ENCODE measurements at regions not wholly inside any gene's neighbourhood (a gene's known extent, or its start where the extent isn't known, plus 50 kb on each side); places are given as distances from the start of the nearest gene placed in this dataset.
A peak's percentile ranks its signal among the peaks of the same experiment; 100 is the strongest.
"Not testable (repeated sequence)": the region's sequence is repeated elsewhere in the genome, so short reads cannot be mapped to it uniquely, and the experiment has no call there.

- no peak for DNase-seq
Measured at GRCh38 chr3:40885430-40885829, 313.9 kb upstream of the CTNNB1 start.

DNA sequence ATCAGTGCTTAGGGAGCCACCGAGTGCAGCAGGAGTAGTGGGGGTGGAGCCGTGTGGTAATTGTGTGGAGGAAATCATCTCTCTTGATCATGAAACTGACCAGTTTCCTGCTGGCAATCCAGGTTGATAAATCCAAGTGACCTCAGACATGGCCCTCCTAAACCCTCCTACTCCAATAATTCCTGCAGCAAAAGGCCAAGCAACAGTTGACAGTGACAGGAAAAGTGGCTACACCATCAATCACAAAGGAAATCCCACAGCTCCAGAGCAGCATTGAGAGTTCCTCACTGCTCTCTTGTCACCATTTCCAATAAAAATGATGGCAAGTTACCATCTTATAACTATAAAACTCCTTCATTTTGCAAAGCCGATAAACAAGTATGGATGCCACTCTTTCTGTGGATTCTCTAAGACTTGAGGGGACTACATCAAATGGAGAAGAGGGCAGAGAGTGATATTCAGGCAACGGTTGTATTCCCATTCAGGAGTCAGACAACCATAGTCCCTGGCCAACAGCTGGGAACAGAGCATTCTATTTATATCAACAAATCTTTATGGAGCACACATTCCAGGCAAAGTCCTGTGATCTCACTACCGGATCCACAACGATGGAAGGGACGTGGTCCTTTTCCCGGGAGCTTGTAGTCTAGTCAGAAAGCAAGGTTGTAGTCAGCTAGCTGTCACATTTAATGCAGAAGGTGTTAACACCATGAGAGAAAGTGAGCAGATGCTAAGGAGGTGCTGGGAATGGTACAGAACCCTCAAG lies 312.5 kb upstream of the CTNNB1 start:
- no peak for DNase-seq

DNA sequence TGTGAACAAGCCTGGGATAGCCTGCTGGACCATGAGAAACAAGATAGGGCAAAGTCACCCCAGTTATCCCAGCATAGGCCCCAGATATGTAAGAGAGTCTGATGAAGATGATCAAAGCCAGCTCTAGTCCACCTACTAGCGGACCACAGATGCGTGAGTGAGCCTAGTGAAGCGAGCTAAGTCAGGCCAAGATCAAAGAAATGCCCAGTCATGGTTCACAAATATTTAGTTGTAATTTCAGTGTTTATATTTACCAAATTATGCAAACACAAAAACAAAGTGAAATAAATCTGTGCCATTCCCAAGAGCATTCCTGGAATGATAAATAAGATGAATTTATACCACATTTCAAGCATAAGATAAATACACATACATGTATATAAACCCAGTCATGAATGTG lies 308.1 kb upstream of the CTNNB1 start:
- DNase-seq = no peak

- no peak for DNase-seq
Measured at GRCh38 chr3:40895109-40895508, 304.2 kb upstream of the CTNNB1 start.

- no peak for DNase-seq
Measured at GRCh38 chr3:40899286-40899712, 300.0 kb upstream of the CTNNB1 start.

- DNase-seq = no peak
Measured at GRCh38 chr3:40901298-40901697, 298.0 kb upstream of the CTNNB1 start.

- no peak for DNase-seq
Measured at GRCh38 chr3:40901796-40902195, 297.5 kb upstream of the CTNNB1 start.

DNA sequence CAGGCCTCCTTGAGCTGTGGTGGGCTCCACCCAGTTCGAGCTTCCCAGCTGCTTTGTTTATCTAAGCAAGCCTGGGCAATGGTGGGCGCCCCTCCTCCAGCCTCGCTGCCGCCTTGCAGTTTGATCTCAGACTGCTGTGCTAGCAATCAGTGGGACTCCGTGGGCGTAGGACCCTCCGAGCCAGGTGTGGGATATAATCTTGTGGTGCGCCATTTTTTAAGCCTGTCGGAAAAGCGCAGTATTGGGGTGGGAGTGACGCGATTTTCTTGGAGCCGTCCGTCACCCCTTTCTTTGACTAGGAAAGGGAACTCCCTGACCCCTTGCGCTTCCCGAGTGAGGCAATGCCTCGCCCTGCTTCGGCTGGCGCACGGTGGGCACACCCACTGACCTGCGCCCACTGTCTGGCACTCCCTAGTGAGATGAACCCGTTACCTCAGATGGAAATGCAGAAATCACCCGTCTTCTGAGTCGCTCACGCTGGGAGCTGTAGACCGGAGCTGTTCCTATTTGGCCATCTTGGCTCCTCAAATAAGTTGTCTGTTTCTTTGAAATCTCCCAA lies 291.3 kb upstream of the CTNNB1 start:
- not testable (repeated sequence) for DNase-seq

DNA sequence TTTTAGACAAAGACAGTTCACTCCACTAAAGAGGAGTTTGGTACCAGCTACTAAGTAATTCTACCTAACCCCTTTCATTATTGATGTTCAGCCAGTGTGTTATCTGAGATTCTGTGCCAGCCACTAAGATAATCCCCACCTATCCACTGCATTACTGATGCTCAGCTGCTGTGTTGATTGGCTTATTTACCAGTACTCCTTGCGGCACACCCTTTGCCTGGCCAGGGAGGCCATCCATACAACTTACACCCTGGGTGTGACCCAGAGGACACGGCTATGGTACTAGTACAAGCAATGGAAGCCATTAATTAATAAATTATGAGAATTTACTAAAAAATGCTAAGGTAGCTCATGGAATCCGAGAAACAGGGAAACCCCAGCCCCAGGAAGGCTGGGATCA lies 290.7 kb upstream of the CTNNB1 start:
- DNase-seq = no peak

GRCh38 chr3:40911264-40911663 lies 288.0 kb upstream of the CTNNB1 start:
- no peak for DNase-seq

DNA sequence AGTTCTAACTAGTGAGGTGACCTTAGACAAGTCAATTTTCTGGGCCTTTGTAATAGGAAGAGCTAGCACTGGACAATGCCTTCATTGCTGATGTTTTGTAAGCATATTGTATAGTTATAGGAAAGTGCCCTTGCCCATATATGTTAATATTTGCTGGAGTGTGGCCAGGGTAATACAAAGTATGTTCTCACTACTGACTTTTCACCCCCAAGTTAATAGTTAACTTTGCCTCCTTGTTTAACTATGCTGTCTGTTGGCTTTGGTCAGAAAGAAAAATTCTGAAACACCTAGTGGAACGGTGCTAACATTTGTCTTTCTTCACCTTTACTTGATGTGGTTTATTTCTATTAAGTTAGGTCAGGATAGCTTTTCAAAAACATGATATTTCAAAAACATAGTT lies 287.4 kb upstream of the CTNNB1 start:
- DNase-seq = no peak

DNA sequence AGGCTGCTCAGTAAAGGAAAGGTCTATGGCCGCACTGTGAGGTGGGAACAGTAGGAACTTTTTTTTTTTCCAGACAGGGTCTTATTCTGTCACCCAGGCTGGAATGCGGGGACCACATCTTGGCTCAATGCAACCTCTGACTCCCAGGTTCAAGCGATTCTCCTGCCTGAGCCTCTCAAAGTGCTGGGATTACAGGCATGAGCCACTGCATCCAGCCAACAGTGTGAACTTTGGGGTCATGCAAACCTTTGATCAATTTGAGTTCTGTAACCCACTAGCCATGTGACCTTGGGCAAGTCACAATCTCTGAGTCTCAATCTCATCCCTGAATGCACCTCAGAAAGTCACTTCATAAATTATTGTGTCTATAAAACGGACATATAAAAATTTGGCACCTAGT lies 286.8 kb upstream of the CTNNB1 start:
- no peak for DNase-seq

DNA sequence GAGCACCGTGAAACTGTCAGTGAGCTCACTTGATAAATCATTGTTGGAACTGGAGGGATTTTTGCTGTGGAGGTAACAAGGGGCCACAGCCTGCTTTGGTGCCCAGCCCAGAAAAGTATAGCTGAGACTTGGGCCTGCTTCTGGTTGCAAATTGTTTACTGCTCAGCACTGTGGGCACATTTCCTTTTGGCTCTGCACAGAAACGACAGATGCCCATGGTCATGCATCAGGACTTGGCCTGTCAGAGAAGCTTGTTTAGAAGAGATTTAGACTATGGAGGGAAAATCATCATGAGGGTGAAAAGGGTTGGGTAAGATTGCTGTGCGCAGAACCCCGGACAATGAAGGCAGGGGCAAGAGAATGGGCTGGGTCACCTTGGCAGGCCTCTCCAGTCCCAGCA lies 286.1 kb upstream of the CTNNB1 start:
- no peak for DNase-seq

DNA sequence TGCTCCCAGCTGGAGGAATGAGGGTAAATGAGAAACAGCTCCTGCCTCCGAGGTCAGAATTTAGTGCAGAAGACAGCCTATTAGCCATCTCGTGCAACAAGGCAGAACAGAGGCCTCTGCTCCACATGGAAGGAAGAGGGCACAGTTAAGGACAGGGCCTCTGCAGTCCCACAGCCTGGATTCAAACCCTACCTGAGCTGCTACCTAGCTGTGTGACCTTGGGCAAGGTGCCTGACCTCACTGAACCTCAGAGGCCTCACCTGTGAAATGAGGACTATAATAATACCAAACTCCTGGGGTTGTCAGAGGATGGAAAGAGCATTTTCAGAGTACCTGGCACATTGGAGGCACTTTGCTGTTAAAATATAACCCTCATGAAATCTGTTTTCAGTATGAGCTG lies 285.7 kb upstream of the CTNNB1 start:
- no peak for DNase-seq

DNA sequence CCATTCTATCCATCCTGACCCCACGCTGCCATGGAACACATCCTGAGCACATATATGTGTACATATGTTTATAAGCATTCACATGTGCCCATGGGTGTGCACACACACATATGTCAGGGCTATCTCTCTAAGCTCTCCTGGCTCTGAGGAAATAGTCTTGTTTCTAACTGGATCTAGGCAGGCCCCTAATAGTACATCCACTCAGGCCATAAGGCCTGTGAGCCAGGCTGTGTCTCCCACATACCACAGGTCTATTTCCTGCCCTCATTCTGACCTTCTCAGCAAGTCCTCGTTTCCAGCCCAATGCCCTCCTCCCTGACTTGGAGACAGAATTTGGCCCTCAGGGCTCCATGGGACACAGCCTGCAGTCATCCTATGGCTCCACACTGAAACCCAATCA lies 284.8 kb upstream of the CTNNB1 start:
- DNase-seq = no peak

DNA sequence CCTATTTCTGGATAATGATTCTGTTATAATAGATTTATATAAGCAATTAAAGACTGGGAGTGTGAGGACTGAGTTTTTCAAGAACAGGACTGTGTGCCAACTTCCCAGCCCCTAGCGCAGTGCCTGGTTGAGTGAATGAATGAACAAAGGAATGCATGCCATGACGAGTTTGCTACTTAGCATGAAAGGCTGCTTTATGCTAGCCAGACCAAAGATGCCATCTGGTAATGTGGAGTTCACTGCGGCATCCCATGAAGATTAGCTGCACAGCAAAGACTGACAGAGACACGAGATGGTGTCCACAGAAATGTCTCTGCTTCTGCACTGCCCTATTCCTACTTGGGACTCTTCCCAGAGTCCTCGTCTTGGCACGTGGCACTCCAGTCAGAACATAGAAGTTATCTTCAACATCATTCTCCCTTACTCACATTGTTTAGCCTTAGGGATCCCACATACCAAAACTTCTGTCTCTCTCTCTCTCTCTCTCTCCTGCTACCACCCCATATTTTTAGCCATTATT lies 283.9 kb upstream of the CTNNB1 start:
- peak in 14 of 56 donors; percentile 4 to 43 (median 13) for DNase-seq

- no peak for DNase-seq
Measured at GRCh38 chr3:40920041-40920440, 279.3 kb upstream of the CTNNB1 start.

- DNase-seq = no peak
Measured at GRCh38 chr3:40921251-40921650, 278.1 kb upstream of the CTNNB1 start.

DNA sequence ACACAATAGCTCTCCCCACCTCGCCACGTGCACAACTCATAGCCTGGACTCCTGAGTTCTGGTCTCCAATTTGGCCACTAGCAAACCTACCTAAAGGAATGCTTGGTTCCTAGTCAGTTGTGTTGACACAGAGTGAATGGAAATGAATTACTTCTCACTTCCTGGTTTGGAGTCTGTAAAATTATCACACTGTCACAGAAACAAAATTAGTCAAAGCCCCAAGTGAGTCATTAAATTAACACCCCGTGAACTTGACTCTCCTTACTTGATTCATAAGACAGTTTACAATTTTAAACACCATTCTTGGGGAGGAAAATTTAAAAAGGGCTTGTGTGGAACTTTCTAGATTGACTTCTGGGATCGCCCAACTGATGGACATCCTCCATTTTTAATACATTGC lies 276.2 kb upstream of the CTNNB1 start:
- DNase-seq = no peak

DNA sequence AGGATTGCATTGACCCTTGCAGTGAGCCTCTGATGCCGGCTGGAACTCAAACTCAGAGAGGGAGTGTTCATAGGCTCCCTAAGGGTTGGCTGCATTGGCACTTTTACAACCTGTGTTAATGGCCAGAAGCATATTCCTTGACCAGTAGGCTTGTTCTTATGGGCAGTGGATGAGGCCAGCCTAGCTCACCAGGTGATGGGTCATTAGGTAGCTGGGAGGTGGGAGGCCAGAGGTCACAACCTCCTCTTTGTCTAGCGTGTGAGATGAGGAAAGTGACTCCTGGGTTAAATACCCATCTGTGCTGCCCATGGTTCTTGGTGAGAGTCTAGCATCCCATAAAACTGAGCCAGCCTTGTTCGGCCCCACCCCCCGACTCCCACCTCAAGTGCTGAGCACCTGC lies 275.7 kb upstream of the CTNNB1 start:
- DNase-seq = no peak

DNA sequence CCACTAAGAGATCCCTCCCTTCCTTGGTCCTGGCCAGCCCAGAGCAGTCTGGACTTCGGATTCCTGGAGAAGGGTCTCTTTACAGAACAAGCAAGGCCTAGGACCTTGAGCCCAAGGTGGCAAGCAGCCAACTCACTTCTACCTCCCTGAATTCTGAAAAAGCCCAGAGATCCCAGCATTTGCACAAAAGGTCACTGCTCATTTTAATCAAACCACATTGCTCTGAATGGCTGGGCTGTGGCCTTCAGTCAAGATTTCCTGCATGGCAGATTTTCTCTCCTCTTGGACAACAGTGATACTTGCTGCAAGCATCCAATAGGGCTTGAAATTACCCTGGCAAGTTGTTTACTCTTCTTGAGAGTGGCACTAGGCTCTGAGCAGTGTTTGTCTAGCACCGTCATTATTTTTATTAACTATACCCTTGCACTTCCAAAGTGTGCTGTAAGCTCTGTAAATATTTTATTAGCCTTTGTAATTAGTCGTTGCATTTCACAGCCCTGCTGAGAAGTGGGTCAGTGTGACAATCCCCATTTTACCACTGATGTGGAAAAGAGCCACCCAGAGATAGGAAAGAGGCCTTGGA lies 274.7 kb upstream of the CTNNB1 start:
- peak in 12 of 56 donors; percentile 2 to 37 (median 11) for DNase-seq

GRCh38 chr3:40925231-40925630 lies 274.1 kb upstream of the CTNNB1 start:
- DNase-seq = no peak

DNA sequence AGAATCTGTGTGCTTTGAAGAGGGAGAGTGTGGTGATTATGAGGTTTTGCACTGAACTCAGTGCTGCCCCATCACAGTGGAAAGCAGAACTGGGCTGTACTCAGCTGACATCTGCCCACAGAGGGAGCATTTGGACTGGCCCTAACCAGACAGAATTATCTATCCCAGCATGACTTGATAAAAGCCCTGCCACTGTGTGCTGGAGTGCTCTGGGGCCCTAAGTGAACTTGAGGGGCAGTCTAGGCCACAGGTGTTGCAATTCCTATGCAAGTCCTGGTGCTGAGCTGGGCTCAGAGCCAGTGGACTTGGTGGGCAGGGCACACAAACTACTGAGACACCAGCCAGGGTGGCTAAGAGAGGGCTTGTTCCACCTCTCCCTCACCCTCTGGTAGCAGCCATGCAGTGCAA lies 269.2 kb upstream of the CTNNB1 start:
- no peak for DNase-seq

Measured in amygdala (tissue), 56 donors.